Central memory CD4-positive, alpha-beta T cell (primary cell): ENCODE measurements at regions not wholly inside any gene's neighbourhood (a gene's known extent, or its start where the extent isn't known, plus 50 kb on each side); places are given as distances from the start of the nearest gene placed in this dataset.

Experiments
- DNase-seq: peaks from one replicate; pipeline ENCODE4 v3.0.0; 2022

GRCh38 chr17:412211-413015 lies 59.8 kb upstream of the RPH3AL start:
- DNase-seq = peak; percentile 74

- no peak for DNase-seq
Observed at GRCh38 chr17:411421-412120, 59.0 kb upstream of the RPH3AL start.

- DNase-seq = peak; percentile 85
Observed at GRCh38 chr17:410543-411401, 58.2 kb upstream of the RPH3AL start.

- peak; percentile 98 for DNase-seq
Observed at GRCh38 chr17:409848-410542, 57.4 kb upstream of the RPH3AL start.

GRCh38 chr17:409308-409847 lies 56.8 kb upstream of the RPH3AL start:
- DNase-seq = no peak

GRCh38 chr17:404703-405102 lies 52.1 kb upstream of the RPH3AL start:
- DNase-seq = no peak
